ENCODE measurements at regions not wholly inside any gene's neighbourhood (a gene's known extent, or its start where the extent isn't known, plus 50 kb on each side); places are given as distances from the start of the nearest gene placed in this dataset.

GRCh38 chr1:55463814-55464475 is 248.8 kb upstream of the USP24 start:
- no peak for TF ChIP-seq CTCF (IDR thresholded peaks at IDR 0.05)
- no peak for TF ChIP-seq POLR2A (IDR thresholded peaks at IDR 0.05)

Measured in testis (tissue), 2 donors.